C4-2B (cell line): ENCODE measurements at regions not wholly inside any gene's neighbourhood (a gene's known extent, or its start where the extent isn't known, plus 50 kb on each side); places are given as distances from the start of the nearest gene placed in this dataset.

ENCODE experiments used
- CTCF ChIP-seq: fragments of 450-650 bp; conservative IDR thresholded peaks from 2 replicates; pipeline ENCODE4 v1.5.1; 2017; ENCODE audit warnings: mild to moderate bottlenecking
- ZFX ChIP-seq: fragments of 450-650 bp; IDR thresholded peaks from 2 replicates; pipeline ENCODE4 v1.6.1; 2017

- TF ChIP-seq CTCF: no peak
- TF ChIP-seq ZFX: no peak
Measured at GRCh38 chr2:123207245-123207644, 817.8 kb upstream of the CNTNAP5 start.
